NCI-H1694 treated with DMSO at 0.1 percent for 48 hours (cell line): ENCODE measurements at regions not wholly inside any gene's neighbourhood (a gene's known extent, or its start where the extent isn't known, plus 50 kb on each side); places are given as distances from the start of the nearest gene placed in this dataset.
"Not testable (repeated sequence)": the region's sequence is repeated elsewhere in the genome, so short reads cannot be mapped to it uniquely, and the experiment has no call there.

Source experiments
- DNase-seq: peaks from one replicate; lab custom pipeline; 2025; lab: John Stamatoyannopoulos, UW

DNA sequence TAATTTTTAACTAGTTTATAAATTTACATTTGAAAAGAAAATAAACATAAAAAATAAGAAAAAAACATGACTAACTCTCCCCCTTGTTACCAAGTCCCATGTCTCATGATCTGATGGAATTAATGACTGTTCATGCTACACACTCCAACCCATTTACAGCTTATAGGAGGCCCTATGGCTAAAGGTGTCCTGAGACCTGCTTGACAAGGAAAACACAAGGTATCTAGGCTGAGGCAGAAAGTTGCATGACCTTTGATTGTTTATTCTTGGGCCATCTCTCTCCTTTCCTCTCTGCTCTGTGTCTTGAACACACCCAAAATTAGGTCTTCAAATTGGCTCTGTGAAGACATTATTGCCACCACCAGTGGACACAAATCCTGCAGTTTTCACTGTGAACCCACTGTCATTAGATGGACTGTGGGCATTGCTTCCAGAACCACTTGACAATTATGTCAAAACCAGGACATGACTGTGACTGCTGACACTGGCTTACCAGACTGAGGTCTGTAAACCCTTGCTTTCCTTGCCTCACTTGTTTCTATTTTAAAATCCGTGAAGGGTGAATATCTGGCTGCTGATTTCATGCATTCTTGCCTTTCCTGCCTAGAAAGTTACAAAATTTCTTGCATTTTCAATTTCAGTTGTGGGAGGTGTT lies 386.5 kb upstream of the SPRY2 start:
- no peak for DNase-seq

- no peak for DNase-seq
Measured at GRCh38 chr13:80726868-80727267, 385.9 kb upstream of the SPRY2 start.

DNA sequence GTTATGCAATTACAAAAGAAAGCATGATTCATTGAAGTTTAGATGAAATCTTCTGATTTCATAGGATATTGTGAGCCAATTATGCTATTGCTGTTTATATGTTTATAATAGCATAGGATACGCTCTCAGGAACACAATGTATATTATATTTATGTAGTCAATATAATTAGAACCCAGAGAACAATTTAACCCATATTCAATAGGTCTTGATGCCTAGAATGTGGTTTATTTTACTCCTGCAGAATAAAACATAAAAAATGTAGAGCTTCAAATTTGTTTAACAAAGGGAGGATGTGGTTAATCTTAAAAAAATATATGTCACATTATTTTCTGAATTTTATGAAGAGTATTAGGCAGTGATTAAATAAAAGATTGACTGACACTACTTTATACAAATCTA lies 380.8 kb upstream of the SPRY2 start:
- no peak for DNase-seq

DNA sequence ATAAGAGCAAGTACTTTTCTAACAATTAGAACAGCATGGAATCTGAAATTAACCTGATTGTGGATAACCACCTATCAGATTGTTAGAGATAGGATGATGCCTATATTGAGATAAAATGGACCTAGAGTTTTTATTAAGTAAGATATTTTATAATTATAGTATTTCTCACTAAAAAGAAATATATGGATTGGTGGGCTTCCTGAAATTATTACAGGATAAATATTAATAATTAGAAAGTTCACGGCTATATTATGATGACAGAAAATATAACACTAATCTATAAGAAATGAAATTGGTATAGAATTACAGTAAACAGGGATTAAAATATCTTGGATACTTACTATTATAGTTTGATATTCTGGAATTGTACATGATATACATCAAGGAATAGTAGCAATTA lies 378.0 kb upstream of the SPRY2 start:
- DNase-seq, result no peak

DNA sequence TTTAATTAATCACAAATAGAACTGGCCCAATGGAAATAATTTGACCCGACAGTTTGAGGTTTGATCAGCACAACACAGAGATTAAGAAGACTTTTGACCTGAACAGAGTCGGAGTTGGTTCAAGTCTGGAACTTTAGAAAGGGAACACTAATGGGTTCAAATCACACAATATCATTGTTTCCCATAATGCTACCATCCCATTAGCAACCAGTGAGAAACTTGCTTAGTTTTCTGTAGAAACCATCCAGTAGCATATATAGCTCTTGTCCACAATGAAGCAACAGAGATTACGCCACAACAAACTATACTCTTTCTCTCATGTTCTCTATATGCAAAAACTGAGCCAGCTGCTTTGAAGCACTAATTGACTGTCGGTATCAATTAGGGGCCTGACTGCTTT lies 376.9 kb upstream of the SPRY2 start:
- no peak for DNase-seq

DNA sequence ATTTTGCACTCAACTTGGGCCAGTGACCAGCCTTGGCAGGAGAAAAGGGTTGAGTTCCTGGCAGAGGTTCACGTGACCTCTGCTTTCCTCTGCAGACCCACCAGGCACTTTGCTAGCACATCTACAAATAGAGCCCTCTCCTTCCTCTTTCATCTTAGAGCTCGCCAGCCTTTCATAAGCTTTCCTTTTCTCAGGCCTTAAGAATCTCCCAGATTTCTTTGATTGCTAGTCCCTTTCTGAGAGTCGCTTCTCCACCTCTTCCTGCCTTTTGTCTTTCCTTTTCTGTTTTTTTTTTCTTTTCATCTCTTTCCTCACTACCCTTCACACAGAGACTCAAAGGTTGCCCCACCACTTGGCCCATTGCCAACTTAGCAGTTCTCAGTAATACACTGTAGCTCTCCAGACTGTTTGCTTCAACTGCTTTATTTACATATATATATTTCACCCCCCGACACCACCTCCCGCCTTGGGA lies 375.7 kb upstream of the SPRY2 start:
- no peak for DNase-seq

DNA sequence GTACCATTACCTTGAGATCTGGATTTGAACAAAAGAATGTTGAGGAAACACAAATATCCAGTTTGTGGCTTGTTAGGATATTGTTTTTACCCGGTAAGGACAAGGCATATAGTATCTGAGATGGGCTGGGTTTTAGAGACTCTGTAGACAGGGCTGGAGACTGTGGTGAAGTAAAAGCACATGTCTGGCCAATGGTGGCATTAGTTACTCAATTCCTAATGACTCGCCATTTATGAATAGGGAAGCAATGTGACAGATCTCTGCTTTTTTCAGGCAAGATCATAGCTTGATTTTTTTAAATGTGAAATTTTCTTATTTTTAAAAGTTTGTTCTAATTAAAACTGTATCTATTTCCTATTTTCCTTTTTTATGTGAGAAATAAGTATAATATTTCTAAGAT lies 371.1 kb upstream of the SPRY2 start:
- no peak for DNase-seq

DNA sequence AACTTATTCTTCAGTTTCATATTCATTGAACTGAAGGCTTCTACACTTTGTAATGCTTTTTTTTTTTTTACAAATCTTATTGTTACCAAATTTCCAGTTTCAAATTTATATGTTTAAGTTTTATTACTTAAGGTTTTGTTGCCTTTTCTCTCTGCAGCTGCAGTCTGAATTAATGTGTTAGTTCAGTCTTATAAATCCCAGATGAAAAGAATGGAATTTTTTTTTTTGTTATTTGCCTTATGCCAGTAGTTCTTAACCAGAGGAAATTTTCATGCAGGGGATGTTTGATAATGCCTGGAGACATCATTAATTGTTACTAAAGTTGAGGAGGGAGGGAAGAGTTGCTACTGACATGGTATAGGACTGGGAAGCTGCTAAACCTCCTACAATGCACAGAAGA lies 367.9 kb upstream of the SPRY2 start:
- no peak for DNase-seq

GRCh38 chr13:80707000-80707983 lies 366.4 kb upstream of the SPRY2 start:
- DNase-seq, result no peak

DNA sequence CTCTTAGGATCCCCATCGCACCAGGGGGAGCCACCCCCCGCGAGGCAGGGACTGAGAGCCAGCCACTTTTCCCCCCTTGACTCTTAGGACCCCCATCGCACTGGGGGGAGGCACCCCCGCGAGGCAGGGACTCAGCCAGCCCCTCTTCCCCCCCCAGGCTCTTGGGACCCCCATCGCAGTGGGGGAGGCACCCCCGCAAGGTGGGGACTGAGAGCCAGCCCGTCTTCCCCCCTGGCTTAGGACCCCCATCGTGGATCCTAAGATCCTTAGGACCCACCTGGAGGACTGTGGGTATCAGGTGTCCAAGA lies 365.2 kb upstream of the SPRY2 start:
- no peak for DNase-seq

DNA sequence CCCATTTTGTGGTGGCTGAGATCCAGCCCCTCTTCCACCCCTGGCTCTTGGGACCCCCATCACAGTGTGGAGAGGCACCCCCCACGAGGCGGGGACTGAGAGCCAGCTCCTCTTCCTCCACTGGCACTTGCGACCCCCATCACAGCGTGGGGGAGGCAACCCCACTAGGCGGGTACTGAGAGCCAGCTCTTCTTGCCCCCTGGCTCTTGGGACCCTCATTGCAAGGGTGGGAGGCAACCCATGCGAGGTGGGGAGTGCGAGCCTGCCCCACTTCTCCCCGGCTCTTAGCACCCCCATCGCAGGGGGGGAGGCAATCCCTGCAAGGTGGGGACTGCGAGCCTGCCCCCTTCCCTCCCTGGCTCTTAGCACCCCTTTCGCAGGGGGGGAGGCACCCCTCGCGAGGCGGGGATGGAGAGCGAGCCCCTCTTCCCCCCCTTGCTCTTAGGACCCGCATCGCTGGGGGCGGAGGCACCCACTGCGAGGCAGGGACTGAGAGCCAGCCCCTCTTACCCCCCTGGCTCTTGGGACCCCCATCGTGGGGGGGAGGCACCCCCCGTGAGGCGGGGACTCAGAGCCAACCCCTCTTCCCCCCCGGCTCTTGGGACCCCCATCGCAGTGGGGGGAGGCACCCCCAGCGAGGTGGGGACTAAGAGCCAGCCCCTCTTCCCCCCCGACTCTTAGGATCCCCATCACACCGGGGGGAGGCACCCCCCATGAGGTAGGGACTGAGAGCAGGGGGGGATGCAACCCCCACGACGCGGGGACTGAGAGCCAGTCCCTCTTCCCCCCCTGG lies 364.6 kb upstream of the SPRY2 start:
- no peak for DNase-seq

- no peak for DNase-seq
Measured at GRCh38 chr13:80704369-80704768, 363.4 kb upstream of the SPRY2 start.

- DNase-seq, result no peak
Measured at GRCh38 chr13:80695841-80696240, 354.9 kb upstream of the SPRY2 start.

DNA sequence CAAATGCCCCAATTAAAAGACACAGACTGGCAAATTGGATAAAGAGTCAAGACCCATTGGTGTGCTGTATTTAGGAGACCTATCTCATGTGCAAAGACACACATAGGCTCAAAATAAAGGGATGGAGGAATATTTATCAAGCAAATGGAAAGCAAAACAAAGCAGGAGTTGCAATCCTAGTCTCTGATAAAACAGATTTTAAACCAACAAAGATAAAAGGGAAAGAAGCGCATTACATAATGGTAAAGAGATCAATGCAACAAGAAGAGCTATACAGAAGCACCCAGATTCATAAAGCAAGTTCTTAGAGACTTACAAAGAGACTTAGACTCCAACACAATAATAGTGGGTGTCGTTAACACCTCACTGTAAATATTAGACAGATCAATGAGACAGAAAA lies 350.9 kb upstream of the SPRY2 start:
- DNase-seq, result not testable (repeated sequence)

DNA sequence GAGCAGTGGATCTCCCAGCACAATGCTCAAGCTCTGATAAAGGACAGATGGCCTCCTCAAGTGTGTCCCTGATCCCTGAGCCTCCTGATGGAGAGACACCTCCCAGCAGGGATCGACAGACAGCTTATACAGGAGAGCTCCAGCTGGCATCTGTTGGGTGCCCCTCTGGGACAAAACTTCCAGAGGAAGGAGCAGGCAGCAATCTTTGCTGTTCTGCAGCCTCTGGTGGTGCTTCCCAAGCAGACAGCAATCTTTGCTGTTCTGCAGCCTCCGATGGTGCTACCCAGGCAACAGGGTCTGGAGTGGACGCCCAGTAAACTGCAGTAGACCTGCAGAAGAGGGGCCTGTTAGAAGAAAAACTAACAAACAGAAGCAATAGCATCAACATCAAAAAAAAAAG lies 349.3 kb upstream of the SPRY2 start:
- no peak for DNase-seq

GRCh38 chr13:80688593-80688992 lies 347.7 kb upstream of the SPRY2 start:
- DNase-seq, result no peak

DNA sequence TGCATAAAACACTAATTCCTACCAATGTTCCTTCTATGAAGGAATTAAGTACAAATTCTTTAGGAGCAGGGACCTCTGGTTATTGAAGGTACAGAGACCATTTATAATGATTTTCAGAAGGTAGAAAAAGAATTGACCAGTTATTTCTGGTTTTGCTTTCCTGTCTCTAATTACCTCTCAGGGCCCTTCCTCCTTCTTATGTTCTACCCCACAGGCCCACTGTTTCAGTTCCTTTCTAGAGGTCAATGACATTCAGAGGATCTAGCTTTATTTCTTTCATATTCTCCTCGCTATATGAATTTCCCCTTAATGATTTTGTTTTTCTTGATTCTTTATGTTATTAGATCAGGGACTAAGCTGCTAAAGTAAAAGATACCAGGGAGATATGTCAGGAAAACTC lies 345.0 kb upstream of the SPRY2 start:
- no peak for DNase-seq

DNA sequence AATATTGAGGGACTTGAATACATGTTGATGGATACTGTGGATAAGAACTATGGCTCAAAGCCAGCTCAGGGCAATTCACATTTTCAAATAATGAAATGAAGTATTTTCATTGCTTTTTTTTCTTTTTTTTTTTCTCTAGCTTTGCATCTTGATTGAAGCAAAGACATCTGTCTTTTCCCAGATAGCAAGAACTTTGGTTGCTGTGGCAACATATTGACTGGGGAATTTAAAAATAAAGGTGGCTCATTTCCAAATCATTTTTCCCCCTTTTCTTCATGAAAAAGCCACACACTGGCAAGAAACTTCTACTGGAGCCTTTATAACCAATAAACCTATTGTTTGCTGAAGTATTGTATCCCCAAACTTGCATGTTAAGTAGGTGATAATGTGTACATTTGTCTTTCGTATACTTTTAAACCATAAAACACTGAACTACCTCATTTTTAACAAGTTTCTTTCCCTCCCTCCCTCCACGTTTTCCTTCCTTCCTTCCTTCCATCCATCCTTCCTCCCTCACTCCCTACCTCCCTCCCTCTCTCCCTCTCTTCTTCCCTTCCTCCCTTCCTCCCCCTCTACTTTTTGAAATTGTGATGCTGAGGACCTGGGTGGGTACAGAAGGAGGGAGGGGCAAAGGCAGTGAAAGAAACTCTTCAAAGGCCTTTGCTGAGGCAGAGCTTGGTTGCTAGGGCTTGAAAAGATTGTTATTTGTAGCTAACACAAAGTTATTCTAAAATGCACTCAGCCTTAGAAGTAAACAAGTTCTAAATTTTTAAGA lies 343.5 kb upstream of the SPRY2 start:
- DNase-seq, result no peak

DNA sequence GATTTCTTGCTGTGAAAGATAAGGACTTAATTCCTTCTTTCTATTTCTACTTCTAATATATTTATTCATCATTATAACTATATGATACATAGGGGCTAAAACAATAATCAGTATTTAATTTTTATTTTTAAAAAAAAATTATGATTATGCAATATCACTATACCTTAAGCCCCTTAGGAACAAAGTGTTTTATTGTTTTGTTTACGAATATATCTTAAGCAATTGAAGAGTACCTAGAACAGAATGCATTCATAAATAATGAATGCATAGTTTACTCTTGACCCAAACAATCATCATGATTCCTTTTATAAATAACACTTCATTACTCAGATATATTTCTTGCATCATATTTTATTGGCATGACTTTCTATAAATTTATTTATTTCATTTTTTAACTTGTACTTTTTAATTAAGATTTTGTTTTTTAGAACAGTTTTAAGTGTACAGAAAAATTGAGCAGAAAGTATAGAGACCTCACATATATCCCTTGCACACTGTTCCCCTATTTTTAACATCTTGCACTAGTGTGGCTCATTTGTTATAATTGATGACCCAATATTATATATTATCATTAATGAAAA lies 339.9 kb upstream of the SPRY2 start:
- no peak for DNase-seq

DNA sequence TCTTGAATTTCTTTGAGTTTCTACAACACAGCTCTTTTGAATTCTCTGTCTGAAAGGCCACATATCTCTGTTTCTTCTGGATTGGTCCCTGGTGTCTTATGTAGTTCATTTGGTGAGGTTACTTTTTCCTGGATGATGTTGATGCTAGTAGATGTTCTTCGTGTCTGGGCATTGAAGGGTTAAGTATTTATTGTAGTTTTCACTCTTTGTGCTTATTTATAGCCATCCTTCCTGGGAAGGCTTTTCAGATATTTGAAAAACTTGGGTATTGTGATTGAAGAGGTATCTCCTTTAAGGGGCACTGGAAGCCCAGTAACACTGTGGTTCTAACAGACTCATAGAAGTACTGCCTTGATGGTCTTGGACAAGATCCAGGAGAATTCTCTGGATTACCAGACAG lies 338.5 kb upstream of the SPRY2 start:
- no peak for DNase-seq

DNA sequence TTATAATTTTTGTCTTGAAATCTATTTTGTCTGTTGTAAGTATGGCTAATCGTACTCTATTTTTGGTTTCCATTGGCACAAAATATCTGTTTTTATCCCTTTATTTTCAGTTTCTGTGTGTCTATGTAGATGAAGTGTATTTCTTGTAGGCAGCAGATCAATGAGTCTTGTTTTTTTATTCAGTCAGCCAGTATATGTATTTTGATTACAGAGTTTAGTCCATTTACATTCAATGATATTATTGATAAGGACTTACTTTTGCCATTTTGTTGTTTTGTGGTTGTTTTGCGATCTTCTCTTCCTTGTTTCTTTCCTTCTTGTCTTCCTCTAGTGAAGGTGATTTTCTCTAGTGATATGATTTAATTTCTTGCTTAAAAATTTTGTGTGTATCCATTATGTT lies 336.3 kb upstream of the SPRY2 start:
- DNase-seq, result no peak

DNA sequence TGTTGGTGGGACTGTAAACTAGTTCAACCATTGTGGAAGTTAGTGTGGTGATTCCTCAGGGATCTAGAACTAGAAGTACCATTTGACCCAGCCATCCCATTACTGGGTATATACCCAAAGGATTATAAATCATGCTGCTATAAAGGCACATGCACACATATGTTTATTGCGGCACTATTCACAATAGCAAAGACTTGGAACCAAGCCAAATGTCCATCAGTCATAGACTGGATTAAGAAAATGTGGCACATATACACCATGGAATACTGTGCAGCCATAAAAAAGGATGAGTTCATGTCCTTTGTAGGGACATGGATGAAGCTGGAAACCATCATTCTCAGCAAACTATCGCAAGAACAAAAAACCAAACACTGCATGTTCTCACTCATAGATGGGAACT lies 334.5 kb upstream of the SPRY2 start:
- DNase-seq, result not testable (repeated sequence)
